GM18507 (cell line): ENCODE measurements at regions not wholly inside any gene's neighbourhood (a gene's known extent, or its start where the extent isn't known, plus 50 kb on each side); places are given as distances from the start of the nearest gene placed in this dataset.

Source experiments
- DNase-seq: peaks from one replicate; pipeline ENCODE4 v3.0.0; 2011; ENCODE audit warnings: low read depth; ENCODE audit not compliant: insufficient read length; ENCODE audit errors: extremely low spot score
- FAIRE-seq: peaks from 2 replicates; lab custom pipeline; 2011; peaks lifted over from hg19 to GRCh38; lab: Jason Lieb, UNC

DNA sequence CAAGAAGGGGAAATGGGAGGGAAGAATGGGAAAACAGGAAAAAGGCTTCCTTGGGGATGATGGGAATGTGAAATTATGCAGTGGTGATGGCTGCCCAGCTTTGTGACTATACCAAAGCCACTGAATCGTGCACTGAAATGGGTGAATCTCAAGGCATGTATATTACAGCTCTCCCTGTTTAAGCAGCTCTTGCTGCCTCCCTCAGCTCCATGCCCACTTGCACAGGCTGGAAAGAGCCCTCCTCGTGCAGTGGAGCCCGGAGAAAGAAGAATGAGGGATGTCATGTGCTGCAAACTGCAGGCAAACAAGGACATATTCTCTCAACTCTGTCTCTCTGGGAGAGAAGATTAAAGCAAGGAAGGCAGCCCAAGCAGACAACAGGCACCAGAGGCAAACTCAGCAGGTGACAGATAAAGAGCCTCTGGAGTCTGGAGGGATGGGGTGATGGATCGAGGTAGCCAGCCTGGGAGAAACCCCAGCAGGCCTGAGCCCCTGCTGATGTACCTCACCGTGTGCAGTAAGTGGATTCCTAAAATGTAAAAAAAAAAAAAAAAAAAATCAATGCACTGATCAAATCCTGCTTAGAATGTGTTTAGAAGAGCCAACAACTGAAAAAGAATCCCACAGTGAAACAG is 62.4 kb upstream of the SLC66A3 start:
- no peak for FAIRE-seq

DNA sequence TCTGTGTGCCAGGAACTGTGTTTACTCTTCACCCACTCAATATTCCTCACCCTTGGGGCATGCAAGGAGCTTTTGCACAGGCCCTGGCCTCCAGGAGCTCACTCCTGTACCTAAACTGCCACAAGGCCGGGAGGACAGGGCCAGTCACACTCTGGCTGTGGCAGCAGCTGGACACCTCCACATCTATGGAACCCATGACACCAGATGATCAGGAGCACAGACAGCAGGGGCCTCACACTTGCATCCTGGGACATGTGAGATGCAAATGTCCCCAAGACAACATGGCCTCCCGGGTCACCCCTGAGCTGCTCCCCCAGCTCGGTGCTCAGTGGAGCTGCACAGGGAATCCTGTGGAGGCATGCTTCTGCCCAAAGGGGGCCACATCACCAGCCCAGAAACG is 61.8 kb upstream of the SLC66A3 start:
- DNase-seq (no peak), FAIRE-seq (no peak)

More for the DNA sequence above, 62.4 kb upstream of the SLC66A3 start:
- no peak for DNase-seq

DNA sequence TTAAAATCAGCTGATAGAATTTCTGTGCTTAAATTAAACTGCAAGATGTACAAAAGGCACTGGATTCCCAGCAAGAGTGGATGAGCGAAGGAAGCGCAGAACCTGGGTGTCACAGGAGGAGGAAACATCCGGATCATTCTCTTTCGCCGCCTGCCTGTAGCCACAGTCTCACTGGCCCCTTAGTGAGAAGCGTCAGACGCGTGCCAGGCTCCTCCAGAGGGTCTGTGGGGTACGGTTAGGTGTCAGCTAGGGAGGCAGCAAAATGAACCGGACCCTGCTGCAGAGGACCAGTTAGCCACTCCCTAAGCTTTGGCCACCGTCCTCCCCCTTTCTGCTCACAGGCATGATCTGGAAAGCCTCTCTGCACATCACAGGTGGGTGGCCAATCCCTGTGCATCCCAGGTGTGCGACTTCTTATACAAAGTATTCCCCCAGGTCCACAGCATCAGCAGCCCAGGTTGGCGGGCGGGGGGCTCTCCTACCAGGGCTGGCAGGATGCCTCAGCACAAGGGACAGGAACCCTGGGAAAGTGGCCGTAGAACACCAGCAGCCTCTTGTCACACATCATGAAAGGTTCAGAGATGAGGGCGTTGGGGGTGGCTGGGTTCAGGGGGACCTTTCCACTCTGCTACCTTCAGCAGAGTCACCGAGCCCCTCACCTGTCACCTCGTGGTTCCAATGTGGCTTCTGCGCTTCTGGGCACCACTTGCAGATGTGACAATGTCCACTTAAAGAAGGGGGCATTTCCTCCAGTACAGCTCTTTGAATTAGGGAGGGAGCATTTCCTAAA is 61.1 kb upstream of the SLC66A3 start:
- DNase-seq (no peak), FAIRE-seq (no peak)

DNA sequence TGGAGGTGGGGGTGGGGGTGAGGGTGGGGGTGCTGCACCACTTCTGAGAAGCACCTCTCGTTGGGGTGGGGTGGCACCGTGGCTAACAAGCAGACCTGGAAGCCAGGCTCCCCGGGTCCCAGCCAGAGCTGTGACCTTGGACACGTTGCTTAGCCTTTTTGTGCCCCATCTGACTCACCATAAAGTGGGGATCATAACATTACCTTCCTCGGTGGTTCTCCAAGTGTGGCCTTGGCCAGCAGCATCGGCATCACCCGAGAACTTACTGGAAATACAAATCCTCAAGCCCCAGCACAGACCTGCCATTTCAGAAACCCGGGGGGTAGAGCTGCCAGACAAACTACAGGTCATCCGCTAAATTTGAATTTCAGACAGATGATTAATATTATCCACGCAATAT is 58.7 kb upstream of the SLC66A3 start:
- DNase-seq: no peak
- no peak for FAIRE-seq

DNA sequence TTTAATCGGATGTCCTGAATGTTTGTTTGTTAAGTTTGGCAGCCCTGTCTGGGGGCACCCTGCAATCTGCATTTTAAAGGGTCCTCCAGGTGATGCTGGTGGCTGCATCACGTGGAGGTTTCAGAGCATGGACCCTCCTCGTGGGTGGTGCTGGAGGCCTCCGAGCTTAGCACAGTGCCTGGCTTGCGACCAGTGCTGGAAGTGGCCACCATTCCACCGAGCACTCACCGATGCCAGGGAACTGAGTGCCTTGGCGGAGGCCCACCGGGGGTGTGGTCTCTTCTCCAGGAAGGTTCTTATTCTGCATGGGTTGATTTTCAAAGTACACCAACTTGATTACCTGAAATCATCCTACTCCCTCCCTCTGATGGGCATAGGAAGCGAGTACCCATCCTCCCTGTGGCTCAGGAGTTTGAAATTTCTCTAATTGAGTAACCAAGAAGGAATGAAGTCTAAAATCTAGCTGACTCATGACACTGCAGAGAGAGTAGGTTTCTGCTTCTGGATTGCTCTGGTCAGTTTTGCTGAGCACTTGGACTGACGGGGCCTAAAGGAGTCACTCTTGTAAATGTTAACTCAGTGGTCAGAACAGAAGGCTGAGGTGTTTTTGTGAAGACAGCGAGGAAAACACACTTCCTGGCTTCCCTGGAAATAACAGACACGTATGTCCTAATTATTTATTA is 58.1 kb upstream of the SLC66A3 start:
- DNase-seq: no peak
- FAIRE-seq: no peak

DNA sequence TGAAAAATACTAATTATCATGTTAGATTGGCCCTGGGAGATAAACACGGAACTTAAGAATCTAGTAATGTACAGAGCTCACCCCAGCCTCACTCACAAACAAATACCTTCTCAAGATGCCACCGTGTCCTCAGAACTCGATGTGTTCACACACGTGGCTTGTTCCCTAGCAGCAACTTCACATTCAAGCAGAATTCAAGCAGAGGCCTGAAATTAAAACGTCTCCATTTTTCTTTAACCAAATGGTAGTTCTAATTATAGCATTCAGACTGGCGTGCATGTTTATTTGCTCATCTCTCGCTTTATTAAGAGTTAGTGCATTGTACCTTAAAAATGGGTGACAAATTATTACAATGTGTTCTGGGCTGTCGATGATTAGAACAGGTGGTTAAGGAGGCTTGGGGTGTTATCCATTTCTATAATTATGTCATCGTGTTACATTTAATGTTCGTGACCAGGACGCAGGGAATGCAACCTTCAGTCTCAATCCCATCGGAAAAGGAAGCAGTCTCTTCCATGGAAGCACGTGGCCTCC is 57.3 kb upstream of the SLC66A3 start:
- DNase-seq (no peak), FAIRE-seq (no peak)

DNA sequence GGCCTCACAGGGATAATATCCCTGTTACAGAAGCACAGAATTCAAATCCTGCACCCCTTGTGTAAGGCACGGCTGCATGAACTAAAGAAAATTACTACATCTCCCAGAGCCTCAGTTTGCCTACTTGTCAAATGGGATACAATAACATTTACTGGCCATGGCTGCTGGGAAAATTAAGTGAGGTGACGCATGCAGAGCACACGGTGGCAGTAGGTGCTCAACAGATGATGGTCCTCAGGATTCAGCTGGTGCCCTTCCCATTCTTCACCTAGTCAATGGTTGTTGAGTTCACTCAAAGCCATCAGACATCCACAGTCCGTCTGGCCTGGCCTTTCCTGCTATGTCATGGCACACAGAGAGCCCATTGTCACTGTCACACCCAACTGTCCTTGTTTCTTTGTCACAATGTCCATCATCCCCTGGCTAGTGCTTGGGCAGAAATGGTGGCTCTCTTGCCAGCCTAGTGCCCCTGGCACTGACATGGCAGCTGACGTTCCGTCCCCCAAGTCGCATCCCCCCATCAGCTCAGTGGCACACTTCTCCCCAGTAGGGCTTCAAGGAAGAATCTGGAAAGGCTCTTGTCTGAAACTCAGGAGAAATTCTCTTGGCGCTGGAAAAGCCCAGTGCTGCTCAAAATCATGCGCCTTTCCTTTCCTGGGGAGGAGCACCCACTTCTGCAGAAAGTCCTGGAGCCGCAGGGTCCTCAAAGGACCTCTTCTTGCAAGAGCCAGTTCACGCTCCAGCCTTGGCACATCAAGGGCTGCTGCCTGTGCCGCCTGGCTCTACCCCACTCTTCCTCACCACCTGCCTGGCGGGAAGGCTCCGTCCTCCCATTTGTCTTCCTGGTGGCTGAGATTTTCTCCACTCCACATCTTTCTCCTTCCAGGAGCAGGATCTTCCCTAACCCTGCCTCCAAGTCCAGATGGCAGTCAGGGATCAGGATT is 55.9 kb upstream of the SLC66A3 start:
- DNase-seq: no peak
- no peak for FAIRE-seq

DNA sequence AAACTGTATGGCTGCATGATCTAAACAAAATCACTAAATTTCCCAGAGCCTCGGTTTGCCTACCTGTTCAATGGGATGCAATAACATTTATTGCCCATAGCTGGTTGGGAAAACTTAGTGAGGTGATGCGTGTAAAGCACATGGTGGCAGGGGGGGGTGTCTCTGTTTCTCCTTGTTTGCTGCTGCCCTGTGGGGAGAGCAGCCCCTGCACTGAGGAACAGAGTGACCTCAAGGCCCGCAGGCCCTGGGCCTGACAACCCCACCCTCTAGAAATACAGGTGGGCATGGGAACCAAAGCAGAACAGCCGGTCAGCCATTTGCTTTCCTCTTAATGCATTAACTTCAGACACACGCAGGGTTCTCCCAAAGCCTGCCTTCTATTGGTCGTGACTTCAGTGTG is 55.1 kb upstream of the SLC66A3 start:
- no peak for FAIRE-seq

DNA sequence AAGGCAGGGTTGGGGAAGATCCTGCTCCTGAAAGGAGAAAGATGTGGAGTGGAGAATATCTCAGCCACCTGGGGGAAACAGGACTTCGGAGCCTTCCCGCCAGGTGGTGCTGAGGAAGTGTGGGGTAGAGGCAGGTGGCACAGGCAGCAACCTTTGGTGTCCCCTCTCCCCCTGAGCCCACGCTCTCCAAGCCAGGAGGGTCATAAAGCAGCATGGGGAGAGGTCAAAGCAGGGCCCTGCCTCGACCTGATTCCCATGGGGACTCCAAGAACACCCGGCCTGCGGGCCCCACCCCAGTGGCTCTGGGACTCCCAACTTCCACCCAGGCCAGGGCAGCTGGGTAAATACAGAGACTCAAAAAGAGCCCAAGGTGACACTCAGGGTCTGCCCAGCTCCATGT is 54.3 kb upstream of the SLC66A3 start:
- DNase-seq (no peak), FAIRE-seq (no peak)

More for the DNA sequence above, 55.1 kb upstream of the SLC66A3 start:
- DNase-seq: no peak

DNA sequence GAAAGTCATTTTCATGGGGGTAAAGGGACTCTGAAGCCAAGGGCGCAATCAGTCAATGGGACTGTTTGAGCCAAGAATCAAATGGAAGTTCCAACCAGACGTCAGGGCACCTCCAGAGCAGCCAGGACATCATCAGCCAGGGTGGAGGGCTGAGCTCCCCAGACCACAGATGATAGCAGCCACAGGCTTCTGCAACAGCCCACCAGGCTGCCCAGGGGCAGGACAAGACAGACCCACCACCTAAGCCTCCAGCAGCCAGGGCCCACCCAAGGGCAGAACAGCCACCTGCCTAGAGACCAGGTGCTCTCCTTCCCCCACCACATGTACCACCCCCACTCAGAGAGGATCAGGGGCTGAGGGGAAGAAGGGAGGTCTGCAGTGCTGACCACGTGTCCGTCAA is 53.8 kb upstream of the SLC66A3 start:
- no peak for DNase-seq
- no peak for FAIRE-seq

DNA sequence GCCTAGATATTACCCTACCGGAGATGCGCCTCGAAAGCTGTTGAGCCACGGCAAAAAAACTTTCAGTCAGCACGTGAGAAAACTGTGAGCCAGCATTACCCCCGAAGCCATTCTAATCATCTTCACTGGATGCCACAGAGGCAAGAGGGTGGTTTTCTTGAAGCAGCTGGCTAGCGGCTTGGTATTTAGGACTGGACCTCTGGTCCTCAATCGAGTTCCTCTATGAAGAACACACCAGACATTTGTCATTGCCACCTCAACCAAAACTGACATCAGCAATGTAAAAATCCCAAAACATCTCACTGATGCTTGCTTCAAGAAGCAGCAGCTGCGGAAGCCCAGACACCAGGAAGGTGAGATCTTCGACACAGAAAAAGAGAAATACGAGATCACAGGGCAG is 52.8 kb upstream of the SLC66A3 start:
- DNase-seq (no peak), FAIRE-seq (no peak)

DNA sequence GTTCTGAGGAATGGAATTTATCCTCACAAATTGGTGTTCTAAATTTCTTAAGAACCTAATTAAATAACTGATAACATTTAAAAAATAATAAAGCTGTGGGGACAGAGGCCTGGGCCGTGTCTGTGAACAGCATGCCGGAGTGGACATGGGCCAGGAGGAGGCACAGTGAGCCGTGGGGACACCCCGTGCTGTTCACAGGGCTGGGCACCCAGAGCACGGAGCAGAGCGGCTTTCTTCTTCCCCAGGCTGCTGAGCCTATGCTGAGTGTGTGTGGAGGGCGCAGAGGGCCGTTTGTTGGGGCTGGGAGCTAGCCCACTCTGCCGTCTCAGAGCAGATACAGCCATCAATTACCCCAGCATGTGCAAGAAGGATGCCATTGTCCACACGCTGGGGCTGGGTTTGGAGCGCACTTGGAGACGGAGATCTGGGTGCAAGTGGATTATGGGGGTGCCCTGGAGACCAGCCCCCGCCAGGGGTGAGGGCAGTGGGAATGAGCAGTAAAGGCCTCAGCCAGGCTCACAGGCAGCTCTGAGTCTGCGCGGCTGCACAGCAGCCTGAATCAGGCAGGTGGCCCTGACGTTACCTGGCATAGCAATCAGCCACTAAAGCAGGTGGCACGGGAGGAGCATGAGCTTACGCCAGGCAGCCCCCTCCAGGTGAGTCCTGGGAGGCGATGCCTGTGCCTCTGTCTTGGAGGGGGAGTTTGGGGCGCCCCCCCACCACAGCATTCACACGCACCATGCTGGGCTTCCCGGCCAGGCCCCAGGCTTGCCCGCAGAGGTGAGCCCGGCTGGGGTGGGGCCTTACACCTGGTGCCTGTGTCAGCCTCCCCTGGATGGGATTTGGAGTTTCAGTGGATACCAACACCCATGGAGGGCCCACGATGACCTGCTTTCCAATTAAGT is 52.1 kb upstream of the SLC66A3 start:
- no peak for FAIRE-seq
- DNase-seq: no peak

DNA sequence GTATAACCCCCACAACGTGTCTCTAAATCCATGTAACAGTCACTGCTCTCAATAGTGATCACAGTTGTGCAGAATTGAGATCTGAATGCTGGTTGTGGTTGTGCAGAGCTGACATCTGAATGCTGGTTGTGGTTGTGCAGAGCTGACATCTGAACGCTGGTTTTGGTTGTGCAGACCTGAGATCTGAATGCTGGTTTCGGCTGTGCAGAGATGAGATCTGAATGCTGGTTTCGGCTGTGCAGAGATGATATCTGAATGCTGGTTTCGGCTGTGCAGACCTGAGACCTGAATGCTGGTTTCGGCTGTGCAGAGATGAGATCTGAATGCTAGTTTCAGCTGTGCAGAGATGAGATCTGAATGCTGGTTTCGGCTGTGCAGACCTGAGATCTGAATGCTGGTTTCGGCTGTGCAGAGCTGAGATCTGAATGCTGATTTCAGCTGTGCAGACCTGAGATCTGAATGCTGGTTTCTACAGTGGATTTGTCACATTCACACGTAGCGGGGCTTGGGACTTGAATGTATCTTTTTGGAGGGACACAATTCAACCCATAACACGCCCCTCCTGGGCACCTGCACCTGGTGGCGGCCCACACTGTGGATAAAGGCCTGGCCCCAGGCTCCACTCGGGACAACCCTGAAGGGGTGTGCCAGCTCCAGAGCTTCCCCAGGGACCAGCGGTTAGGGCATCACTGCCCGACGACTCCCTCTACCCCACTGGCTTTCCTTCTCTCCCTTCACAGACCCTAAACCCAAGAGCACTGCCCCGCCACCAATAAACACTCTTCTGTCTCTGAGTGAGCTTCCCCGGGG is 51.1 kb upstream of the SLC66A3 start:
- DNase-seq (no peak), FAIRE-seq (peak; percentile 90)

DNA sequence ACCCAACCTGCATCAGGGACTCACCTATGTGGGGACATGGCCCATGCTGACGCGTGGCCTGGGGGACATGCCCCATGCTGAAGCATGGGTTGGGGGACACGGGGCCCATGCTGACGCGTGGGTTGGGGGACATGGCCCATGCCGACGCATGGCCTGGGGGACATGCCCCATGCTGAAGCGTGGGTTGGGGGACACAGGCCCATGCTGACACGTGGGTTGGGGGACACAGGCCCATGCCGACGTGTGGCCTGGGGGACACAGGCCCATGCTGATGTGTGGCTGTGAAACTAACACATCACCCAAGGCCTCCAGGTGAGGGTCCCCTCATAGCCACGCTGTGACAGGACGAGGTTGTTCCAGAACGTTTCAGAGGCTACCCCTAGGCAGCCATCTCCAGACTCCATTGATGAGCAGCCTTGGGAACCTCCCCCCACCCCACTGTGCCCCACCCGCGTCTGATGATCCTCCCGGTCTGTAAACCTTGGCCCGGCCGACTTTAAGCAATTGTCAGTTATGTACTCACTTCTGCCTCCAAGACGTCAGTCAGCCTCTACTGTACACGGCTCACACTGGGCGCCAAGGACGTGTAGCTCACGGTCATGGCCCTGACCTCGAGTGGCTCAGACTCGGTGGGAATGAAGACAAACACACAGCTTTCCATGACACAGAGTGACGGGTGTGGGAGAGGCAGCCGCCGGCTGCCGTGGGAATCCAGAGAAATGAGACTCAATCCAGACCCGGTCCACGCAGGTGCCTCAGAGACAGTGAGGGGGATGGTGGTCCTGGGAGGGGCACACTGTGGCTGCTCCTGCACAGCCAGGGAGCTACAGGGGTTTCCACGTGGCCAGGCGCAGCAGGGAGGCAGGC is 50.2 kb upstream of the SLC66A3 start:
- DNase-seq: no peak
- FAIRE-seq: no peak
